NCI-H1105 treated with DMSO at 0.1 percent for 48 hours (cell line): ENCODE measurements at regions not wholly inside any gene's neighbourhood (a gene's known extent, or its start where the extent isn't known, plus 50 kb on each side); places are given as distances from the start of the nearest gene placed in this dataset.
"Not testable (repeated sequence)": the region's sequence is repeated elsewhere in the genome, so short reads cannot be mapped to it uniquely, and the experiment has no call there.

Experiments
- DNase-seq: peaks from one replicate; lab custom pipeline; 2025; lab: John Stamatoyannopoulos, UW

GRCh38 chr21:15477773-15478172 is 252.0 kb upstream of the USP25 start:
- not testable (repeated sequence) for DNase-seq

- no peak for DNase-seq
Observed at GRCh38 chr21:15480160-15480559, 249.6 kb upstream of the USP25 start.

- DNase-seq = peak; percentile 82
Observed at GRCh38 chr21:15483138-15483780, 246.5 kb upstream of the USP25 start.

GRCh38 chr21:15486460-15487195 is 243.2 kb upstream of the USP25 start:
- DNase-seq = no peak

GRCh38 chr21:15487196-15487550 is 242.6 kb upstream of the USP25 start:
- DNase-seq = no peak

- DNase-seq = no peak
Observed at GRCh38 chr21:15491100-15491499, 238.7 kb upstream of the USP25 start.

GRCh38 chr21:15493646-15494045 is 236.1 kb upstream of the USP25 start:
- no peak for DNase-seq

- DNase-seq = no peak
Observed at GRCh38 chr21:15494481-15494880, 235.3 kb upstream of the USP25 start.

GRCh38 chr21:15495965-15496364 is 233.8 kb upstream of the USP25 start:
- DNase-seq = no peak

GRCh38 chr21:15496911-15497310 is 232.9 kb upstream of the USP25 start:
- no peak for DNase-seq

GRCh38 chr21:15498455-15498854 is 231.3 kb upstream of the USP25 start:
- DNase-seq = no peak

- no peak for DNase-seq
Observed at GRCh38 chr21:15506086-15506485, 223.7 kb upstream of the USP25 start.

GRCh38 chr21:15508554-15508953 is 221.2 kb upstream of the USP25 start:
- DNase-seq = no peak

GRCh38 chr21:15514073-15514946 is 215.5 kb upstream of the USP25 start:
- DNase-seq = no peak

GRCh38 chr21:15515908-15516307 is 213.9 kb upstream of the USP25 start:
- no peak for DNase-seq

- DNase-seq = no peak
Observed at GRCh38 chr21:15517394-15517793, 212.4 kb upstream of the USP25 start.

- DNase-seq = no peak
Observed at GRCh38 chr21:15520811-15521643, 208.8 kb upstream of the USP25 start.

GRCh38 chr21:15521644-15522001 is 208.2 kb upstream of the USP25 start:
- no peak for DNase-seq

GRCh38 chr21:15522148-15522547 is 207.6 kb upstream of the USP25 start:
- DNase-seq = no peak

GRCh38 chr21:15524855-15525254 is 204.9 kb upstream of the USP25 start:
- DNase-seq = no peak

- no peak for DNase-seq
Observed at GRCh38 chr21:15526798-15527197, 203.0 kb upstream of the USP25 start.

GRCh38 chr21:15528346-15528745 is 201.4 kb upstream of the USP25 start:
- DNase-seq = no peak
